ENCODE measurements at regions not wholly inside any gene's neighbourhood (a gene's known extent, or its start where the extent isn't known, plus 50 kb on each side); places are given as distances from the start of the nearest gene placed in this dataset.

DNA sequence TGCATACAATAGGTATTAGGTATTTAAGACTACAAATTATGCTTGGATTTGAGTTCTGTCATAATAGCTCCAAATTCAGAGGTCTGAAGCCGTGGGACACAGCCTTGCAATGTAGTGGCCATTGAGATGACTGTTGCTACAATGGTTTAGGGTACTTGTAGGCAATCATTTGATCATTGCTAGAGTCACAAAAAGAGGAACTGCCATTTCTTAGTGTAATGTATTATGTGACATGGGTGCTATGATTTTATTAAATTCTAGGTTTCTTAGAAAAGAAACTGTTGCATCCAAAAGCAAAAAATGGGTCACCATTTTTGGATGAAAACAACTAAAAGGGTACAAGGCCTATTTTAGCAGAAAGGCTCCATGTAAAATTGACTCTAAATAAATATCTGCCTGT lies 129.9 kb upstream of the ZNF644 start:
- DNase-seq (ENCODE audit: low read depth in 2 of 2): no peak

- no peak for DNase-seq (ENCODE audit: low read depth in 2 of 2)
These were observed 126.8 kb upstream of the ZNF644 start for GRCh38 chr1:91148641-91149069.

GRCh38 chr1:91141858-91142257 lies 120.0 kb upstream of the ZNF644 start:
- DNase-seq (ENCODE audit: low read depth in 2 of 2): no peak

GRCh38 chr1:91138959-91139358 lies 117.1 kb upstream of the ZNF644 start:
- DNase-seq (ENCODE audit: low read depth in 2 of 2): no peak

DNA sequence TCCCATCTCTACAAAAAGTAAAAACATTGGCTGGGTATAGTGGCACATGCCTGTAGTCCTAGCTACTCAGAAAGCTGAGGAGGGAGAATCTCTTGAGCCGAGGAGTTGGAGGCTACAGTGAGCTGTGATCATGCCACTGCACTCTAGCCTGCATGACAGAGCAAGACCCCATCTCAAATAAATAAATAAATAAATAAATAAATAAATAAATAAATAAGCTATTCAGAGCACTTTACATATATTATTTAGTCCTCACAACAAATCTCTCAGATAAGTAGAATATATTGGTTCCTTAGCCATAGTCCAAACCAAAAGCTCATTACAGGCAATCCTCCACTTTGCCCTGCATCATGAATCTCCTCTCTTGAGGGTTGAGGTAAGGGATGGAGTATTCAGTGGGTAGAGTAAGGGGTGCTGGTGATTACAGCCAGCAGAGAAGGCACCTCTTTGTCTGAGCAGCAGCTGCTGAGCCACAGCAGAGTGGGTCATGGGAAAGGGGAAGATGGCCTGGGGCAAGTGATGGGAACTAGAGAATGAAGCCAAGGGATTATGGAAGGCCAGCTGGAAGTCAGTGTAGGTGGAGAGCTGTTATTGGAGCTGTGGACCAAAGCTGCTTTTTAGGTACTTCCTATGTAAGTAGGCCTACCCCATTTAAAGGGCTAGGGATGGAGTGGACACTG lies 115.5 kb upstream of the ZNF644 start:
- DNase-seq (ENCODE audit: low read depth in 2 of 2): no peak

DNA sequence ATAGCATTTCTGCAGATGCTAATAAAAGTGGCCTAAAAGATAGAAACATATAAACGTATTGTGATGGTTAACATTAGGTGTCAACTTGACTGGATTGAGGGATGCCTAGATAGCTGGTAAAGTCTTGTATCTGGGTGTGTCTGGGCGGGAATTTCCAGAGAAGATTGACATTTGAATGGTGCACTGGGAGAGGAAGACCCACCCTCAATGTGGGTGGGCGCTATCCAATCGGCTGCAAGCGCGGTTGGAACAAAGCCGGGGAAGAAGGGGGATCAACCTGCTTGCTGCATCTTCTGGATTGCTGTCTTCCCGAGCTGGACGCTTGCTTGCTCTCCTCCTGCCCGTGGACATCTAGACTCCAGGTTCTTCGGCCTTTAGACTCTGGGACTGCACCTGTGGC lies 114.0 kb upstream of the ZNF644 start:
- DNase-seq (ENCODE audit: low read depth in 2 of 2): no peak

- DNase-seq (ENCODE audit: low read depth in 2 of 2): no peak
These were observed 111.4 kb upstream of the ZNF644 start for GRCh38 chr1:91133248-91133647.

- no peak for DNase-seq (ENCODE audit: low read depth in 2 of 2)
These were observed 108.6 kb upstream of the ZNF644 start for GRCh38 chr1:91130256-91130985.

- DNase-seq (ENCODE audit: low read depth in 2 of 2): no peak
These were observed 107.6 kb upstream of the ZNF644 start for GRCh38 chr1:91129458-91129857.

GRCh38 chr1:91129017-91129416 lies 107.2 kb upstream of the ZNF644 start:
- DNase-seq (ENCODE audit: low read depth in 2 of 2): no peak

DNA sequence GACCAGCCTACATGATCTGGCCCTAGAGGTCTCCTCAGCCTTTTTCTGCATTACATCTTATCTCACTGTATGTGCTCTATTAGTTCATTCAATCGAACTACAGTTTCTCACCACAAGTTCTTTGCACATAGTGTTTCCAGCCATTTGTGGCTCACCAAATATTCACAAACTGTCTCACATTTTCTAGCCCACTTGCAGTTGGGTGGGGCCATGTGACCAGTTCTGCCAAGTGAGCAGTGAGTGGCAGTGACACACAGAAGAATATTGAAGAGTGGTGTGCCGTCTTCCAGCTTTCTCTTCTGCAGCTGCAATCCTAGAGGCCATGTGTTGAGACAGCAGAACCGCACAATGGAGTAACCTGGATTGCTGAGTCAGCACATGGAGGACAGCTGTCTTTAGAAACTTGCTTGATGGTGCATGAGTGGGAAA lies 103.2 kb upstream of the ZNF644 start:
- DNase-seq (ENCODE audit: low read depth in 2 of 2): peak in 1 of 2 donors; percentile 9

DNA sequence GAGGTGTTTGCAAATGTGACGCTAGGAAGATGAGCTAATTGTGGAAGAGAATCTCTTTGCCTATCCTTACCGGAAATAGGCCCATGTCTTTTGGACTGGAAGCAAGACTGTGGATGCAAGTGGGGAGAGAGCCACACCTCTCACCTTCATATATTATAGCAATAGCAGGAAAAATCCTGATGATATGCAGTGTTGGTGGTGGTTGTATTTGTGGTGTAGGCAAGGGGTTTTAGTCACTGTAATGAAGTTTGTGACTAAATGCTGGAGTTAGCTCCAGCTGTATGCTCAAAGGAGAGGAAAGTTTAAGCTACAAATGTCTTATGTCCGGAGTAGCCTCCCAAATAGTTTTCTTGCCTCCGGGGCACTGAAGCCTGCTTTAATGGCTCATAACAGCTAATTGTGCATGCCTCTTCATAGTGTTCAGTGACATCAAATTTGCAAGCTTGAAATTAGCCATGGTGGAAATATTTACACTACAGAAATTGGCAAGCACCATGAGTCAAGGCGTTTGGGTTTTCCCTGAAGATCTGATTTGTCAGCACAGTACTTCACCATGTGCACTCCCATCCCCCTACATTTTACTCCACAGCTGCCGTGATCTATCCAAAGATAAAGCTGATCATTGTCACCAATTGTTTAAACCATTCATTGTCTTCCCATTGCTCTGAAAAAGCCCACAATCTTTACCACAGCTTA lies 102.6 kb upstream of the ZNF644 start:
- DNase-seq (ENCODE audit: low read depth in 2 of 2): no peak

DNA sequence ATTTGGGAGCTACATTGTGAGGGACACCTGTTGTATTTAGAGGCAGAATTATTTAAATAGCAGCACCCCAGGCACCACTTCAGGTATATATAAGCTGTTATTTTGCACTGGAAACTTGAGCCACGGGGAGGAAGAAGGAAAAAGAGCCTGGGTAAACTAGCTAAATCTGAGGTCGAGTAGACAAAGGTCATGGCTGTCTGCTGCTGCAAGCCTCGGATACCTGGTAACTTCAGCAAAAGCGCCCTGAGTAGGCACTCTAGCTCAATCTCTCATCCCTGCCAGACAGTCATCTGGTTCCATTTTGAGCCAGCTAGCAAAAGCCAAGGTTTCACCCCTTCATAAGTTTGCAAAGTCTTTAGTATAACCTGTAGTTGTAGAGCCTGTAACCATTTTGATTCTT lies 101.9 kb upstream of the ZNF644 start:
- DNase-seq (ENCODE audit: low read depth in 2 of 2): no peak

DNA sequence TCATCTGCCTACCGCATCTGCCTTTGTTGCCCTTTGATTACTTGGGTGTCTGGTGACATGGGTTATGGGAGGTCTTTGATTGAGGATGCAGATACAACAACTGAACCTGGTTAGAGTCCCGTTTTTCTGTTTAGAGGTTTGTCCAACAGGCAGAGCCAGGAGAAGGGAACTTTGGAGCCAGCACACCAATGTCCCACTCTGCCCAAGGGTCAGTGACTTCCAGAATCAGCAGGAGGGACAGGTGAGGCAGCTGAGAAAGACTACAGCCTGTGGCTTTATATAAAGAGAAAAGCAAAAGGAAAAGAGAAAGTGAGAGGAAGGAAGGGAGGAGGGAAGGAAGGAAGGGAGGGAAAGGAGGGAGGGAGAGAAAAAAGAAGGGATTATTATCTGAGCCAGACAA lies 101.5 kb upstream of the ZNF644 start:
- no peak for DNase-seq (ENCODE audit: low read depth in 2 of 2)

DNA sequence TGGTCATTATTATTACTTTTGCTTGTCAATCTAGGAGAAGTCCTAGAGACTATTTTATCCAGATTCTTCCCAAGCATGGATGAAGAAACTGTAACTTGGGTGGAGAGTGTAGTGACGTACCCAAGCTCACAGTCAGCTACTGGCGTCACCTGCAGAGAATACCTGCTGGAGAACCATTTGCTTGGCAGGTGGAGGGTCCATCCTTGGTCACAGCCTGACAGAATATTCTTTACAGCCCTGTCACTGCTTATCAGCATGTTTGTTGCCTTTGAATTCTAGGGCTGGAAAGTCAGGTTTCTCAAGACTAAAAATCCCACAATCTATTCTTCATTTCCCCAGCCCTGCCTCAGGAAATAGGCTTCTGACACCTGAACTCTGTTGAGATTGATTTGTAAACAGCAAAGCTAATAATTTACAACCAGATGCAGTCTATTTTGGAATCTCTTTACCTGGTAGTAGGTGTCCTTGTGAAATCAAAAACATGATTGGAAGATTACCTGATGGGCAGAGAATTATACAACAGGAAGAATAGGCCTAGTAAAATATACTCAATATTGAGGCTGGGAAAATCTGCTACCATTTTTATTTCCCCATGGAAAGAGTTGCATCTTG lies 100.4 kb upstream of the ZNF644 start:
- no peak for DNase-seq (ENCODE audit: low read depth in 2 of 2)

DNA sequence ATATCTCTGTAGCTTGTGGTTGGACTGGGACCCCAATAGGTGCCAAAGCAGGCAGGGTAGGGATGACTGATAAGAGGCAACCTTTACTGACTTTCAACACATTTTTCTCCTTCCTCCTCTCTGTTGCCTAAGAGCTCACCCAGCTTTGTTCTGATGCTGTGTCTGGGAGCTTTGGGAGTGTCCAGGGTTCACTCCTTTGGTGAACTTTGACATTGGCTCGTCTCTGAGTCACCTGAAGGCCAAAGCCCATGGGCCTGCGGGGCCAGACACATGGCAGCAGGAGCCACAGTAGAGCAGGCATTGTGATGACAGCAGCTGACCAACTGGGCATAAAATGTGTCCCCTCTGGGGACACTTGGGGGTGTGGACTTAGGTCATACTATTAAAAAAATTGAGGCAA lies 99.5 kb upstream of the ZNF644 start:
- no peak for DNase-seq (ENCODE audit: low read depth in 2 of 2)

DNA sequence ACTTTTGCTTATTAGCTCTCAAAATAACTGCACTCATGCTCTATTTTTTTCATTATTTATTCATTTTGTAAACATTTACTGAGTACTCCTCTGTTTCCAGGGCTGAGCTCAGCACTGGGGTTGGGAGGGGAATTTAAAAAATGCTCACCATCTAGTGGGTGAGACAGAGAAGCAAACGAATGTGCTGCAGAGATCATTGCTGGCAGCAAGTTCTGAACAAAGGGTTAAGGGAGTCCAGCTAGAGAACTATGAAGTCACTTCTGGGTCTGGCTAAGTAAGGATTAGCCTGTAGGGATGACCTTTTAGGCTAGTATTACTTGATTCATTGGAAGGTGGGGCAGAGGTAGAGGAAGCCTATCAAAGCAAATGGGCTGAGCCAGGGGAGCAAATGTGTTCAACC lies 99.1 kb upstream of the ZNF644 start:
- no peak for DNase-seq (ENCODE audit: low read depth in 2 of 2)

DNA sequence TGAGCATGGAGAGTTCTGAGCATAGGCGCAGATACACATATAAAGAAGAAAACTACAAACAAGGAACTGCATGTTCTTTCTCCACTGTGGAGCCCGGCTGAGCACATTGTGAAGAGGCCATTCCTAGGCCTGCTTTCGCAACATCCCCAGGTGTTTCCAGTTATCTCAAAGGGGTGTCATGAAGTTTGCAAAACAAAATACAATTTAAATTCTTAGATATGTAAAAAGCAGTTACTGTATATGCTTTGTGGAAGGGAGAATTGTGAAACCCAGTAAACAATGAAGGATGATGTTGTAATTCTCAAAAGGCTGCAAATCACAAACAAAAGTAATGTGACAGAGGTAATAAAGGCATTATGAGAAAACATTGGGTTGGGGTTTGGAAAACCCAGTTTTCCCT lies 98.6 kb upstream of the ZNF644 start:
- DNase-seq (ENCODE audit: low read depth in 2 of 2): no peak

DNA sequence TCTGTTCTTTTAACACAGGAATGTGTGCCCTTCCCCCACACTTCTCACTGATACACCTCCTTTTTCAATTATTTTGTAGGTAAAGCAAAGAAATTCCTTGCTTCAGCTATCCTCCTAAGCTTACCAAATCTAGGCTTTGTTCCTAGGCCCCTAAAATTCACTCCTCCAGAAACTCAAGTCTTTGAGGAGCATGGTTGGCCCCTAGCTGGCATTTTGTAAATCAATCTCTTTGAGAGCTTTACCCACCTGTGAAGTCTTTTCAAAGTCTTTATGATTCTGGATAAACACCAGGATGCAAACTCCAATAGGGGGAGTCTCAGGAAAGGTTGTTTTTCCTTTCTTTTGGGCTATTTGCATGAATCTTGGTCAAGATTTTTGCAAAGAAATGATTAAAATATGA lies 82.9 kb upstream of the ZNF644 start:
- no peak for DNase-seq (ENCODE audit: low read depth in 2 of 2)

GRCh38 chr1:91101328-91101727 lies 79.5 kb upstream of the ZNF644 start:
- no peak for DNase-seq (ENCODE audit: low read depth in 2 of 2)

DNA sequence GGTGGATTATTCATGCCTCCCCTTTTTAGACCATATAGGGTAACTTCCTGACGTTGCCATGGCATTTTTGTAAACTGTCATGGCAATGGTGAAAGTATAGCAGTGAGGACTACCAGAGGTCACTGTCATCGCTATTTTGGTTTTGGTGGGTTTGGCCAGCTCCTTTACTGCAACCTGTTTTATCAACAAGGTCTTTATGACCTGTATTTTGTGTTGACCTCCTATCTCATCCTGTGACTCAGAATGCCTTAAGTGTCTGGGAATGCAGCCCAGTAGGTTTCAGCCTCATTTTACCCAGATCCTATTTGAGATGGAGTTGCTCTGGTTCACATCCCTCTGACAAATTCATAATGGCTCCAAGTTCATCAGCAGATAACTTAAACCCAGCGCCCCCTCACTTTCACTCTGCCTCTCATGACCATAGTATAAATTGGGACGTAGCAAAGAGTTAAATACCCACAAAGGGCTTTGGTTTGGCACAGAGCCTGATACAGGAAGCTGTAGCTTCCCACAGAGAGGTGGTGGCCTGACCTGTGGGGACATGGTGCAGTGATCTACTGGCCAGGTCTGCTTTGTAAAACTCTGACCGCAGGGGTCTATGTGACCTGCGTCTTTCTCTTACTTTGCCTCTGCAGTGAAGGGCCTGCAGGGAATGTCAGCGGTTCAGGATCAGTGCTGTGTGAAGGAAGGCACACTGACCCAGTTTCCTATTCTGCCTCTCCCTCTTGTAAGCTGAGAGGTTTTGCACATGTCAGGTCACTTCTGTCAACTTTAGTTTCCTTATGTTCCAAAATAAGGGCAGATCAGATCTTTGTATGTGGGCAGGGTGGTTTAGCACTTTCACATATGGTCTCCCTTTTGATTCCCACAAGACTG lies 78.1 kb upstream of the ZNF644 start:
- DNase-seq (ENCODE audit: low read depth in 2 of 2): no peak

All from activated CD4-positive, alpha-beta T cell treated with anti-CD3 and anti-CD28 coated beads for 24 hours (primary cell).